HG03060 (cell line): ENCODE measurements at regions not wholly inside any gene's neighbourhood (a gene's known extent, or its start where the extent isn't known, plus 50 kb on each side); places are given as distances from the start of the nearest gene placed in this dataset.

Experiments used
- ATAC-seq: cut with Tn5 transposase; IDR thresholded peaks from one replicate; pipeline ENCODE4 v1.9.1; 2021; ENCODE audit warnings: low read depth, moderate number of reproducible peaks; ENCODE audit not compliant: unreplicated experiment

GRCh38 chr6:2542858-2543218 is 207.9 kb downstream of the MYLK4 start:
- ATAC-seq, result peak; percentile 63

GRCh38 chr6:2542101-2542857 is 208.4 kb downstream of the MYLK4 start:
- no peak for ATAC-seq

- no peak for ATAC-seq
Observed at GRCh38 chr6:2536451-2536850, 214.3 kb downstream of the MYLK4 start.

- no peak for ATAC-seq
Observed at GRCh38 chr6:2535506-2535905, 215.2 kb downstream of the MYLK4 start.

GRCh38 chr6:2534406-2535042 is 216.2 kb downstream of the MYLK4 start:
- no peak for ATAC-seq

DNA sequence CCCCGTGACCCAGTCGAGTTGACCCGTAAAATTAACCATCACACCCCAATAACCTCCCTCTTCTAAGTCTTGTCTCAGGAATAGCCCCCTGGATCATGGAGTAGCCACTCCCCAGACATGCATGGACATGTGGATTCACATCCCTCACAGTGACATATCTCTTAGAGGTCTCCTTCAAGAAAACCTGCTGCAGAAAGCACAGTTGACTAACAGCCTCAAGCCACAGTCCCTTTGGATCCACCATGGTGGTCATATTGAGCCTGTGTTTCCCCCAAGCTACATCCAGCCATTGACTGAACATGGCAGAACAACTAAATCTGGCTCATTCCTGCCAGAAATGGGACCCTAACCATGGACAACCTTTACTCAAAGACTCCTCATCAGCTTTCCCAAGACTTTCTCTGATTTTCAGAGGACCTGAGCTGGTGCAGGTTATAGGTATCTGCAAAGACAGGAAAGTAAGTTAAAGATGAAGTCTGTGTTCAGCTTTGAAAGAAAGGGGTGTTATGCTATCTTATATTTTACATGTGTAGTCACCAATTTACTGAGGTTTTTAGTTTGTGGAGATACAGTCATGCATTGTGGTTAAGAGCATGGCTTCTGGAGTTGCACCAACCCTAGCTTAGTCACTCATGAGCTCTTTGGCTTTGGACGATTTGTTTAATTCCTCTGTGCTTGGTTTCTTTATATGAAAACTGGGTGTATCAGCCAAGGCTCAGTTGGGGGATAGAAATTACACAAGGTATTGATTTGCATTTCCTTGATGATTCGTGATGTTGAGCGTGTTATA is 219.1 kb downstream of the MYLK4 start:
- ATAC-seq, result no peak

- ATAC-seq, result no peak
Observed at GRCh38 chr6:2529211-2529719, 221.5 kb downstream of the MYLK4 start.

- no peak for ATAC-seq
Observed at GRCh38 chr6:2528156-2528555, 222.6 kb downstream of the MYLK4 start.

DNA sequence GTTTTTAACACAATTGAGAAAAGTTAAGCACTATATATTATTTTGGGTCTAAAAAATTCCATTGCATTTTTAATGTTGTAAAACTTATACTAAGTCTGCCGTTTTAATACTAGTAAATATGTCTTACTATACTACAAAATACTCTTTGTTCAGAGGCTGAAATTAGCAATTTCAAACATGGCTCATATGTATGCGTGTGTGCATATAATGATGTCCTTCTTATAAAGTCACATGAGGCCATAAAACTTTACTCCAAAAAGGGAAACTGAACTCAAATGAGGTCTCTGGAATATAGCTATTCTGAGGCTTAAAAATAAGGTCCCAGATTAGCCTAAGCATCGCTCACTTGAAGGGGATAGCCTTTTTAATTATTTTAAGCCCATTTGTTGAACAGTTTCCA is 224.0 kb downstream of the MYLK4 start:
- ATAC-seq, result no peak

DNA sequence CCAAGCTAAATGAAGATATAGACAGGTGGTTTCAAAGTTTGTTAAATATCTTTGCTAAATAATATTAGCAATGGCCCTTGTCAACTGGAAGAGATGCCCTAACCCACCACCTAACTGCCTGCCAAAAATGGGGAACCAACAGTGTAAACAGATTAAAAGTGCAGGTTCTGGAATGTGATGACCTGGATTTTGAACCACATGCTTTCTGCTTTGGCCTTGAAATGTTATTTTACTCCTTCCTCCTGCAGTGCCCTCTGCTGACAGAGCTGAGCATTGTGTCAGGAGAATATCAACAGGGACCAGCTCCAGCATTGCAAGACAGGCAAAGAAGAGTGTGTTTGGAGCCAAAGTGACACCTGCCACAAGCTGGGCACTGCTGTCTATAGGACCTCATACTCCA is 226.6 kb downstream of the MYLK4 start:
- no peak for ATAC-seq

DNA sequence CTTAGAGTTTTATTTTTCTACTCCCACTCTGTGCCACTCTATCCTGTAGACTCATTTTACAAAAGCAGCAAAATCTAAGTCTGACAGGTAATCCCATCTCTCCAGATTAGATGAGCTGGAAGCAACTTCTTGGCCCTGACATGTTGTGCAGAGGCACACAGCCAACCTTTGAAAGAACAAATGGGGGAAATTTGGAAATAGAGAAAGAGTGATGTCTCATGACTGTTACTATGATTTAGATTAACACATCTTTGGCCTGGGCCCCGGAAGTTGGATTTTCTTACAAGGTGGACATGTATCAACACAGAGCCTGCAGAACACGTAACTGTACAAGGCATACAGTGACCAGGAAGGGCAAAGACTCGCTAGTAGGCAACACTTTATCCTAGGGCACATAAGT is 227.7 kb downstream of the MYLK4 start:
- no peak for ATAC-seq

DNA sequence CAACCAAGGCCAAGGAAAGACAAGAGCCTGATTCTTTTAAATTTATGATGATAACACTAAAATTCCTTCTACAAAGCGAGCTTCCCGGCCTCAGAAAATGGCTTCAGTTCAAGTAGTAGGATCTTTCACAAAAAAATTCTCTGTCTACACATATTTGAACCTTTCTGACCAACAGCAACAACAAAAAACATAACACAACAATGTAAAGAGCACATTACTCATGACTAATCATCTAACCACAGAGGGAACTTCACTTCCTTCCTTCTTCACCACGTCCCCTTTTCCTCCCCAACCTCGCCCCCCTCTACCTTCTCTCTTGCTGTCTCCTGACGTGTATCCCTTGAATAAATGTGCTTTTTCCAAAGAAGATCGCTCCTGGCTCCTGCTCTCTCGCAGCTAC is 228.2 kb downstream of the MYLK4 start:
- ATAC-seq, result no peak

- no peak for ATAC-seq
Observed at GRCh38 chr6:2517855-2518473, 232.8 kb downstream of the MYLK4 start.

DNA sequence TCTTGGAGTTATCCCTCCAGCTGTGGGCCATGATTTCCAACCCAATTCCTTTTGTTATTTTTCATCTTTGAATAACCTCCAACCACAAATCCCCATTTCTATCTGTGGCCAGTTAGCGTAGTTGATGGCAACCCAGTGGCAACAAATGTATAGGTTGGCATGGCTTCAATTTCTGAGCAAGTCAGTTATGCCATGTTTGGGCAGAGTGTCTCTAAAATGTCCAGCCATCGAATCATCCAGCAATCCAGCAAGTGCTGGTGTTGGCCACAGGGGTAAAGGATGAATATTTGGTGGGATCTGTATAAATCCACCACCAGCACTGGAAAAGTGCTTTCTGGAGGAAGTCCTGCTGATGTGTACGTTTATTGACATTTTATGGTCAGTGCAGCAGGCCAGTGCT is 233.3 kb downstream of the MYLK4 start:
- ATAC-seq, result no peak

GRCh38 chr6:2516059-2516458 is 234.7 kb downstream of the MYLK4 start:
- ATAC-seq, result no peak

DNA sequence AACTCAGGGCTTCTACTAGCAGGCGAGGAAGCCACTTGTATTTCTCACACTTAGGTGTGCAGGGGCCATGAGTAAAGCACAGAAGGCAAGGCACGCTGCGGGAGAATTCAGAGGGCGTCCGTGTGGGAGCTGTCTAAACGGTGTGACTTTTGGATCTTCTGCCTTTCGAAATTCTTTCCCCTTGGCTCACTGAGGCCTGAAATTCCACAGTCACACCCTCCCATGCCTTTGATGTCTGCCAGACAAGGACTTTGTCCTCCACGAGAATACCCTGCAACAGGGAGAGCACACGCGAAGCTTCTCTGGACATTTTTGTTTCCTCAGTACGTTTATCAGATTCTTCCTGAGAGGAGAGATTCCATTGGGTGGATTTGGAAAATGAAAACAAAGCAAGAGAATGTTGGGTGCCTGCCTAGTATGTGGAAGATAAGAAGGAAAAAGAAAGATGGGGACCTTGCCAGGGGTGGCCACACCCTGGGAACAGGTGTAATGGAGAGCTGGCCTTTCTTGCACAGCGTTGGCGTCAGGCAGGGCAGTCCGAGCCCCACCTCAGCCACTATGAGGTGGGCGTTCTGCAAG is 235.7 kb downstream of the MYLK4 start:
- no peak for ATAC-seq

DNA sequence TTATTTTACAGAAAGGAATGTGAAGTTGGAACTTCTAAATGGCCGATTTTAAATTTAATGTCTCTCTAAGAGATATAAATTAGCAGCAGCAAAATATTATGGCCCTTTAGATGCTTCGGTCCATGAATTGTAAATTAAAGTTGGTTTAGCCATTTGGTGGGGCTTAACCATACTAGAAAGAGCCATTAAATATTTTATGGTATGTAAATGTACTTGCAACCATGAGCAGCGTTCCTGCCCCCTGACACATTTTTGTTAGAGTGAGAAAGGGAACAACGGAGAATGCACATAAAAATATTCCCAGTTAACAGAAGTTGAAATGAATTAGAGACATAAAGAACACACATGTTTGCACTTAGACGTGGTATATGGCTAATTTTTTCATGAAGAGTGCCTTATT is 237.9 kb downstream of the MYLK4 start:
- ATAC-seq, result no peak

GRCh38 chr6:2510316-2510715 is 240.4 kb downstream of the MYLK4 start:
- ATAC-seq, result no peak

- no peak for ATAC-seq
Observed at GRCh38 chr6:2509711-2510110, 241.0 kb downstream of the MYLK4 start.

DNA sequence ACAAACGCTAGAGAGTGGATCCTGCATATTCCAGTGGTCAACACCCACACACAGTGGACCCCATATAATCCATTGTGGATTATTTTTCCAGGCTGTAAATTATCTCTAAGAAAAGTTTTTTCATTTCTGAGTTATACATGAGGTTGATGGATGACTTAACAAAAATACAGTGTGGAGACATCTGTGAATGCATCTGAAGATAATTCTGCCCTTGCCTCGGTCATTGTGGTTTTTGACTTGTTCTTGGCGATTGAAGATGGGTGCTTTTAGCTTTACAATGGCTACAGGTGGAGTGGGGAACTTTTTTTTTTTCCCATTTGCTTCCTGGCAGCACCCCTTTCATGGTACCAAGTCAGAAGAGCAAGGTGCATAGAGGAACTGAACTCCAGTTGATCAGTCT is 242.7 kb downstream of the MYLK4 start:
- no peak for ATAC-seq
